Activated naive CD4-positive, alpha-beta T cell treated with anti-CD3 and anti-CD28 coated beads for 36 hours (primary cell): ENCODE measurements at regions not wholly inside any gene's neighbourhood (a gene's known extent, or its start where the extent isn't known, plus 50 kb on each side); places are given as distances from the start of the nearest gene placed in this dataset.

ENCODE experiments used
- CTCF ChIA-PET: fragments of 350-600 bp; sonication (Branson Sonifier 250); formaldehyde crosslinking; loops from one replicate; lab custom pipeline; 2021; ENCODE audit warnings: antibody characterized with exemption; lab: Charles Lee
- DNase-seq: peaks from one replicate; pipeline ENCODE4 v3.0.0-alpha.2; 2020
- H3K27ac Mint-ChIP-seq: one replicate; pipeline ENCODE4 v1.8.0; 2021; ENCODE audit warnings: mild to moderate bottlenecking, mixed read lengths
- H3K27me3 Mint-ChIP-seq: one replicate; pipeline ENCODE4 v1.8.0; 2021; ENCODE audit warnings: low read depth, mixed read lengths
- H3K36me3 Mint-ChIP-seq: one replicate; pipeline ENCODE4 v1.8.0; 2021; ENCODE audit warnings: low read depth, mixed read lengths
- H3K4me1 Mint-ChIP-seq: one replicate; pipeline ENCODE4 v1.8.0; 2021; ENCODE audit warnings: low read depth, mixed read lengths
- H3K4me3 Mint-ChIP-seq: one replicate; pipeline ENCODE4 v1.8.0; 2021; ENCODE audit warnings: mild to moderate bottlenecking, moderate library complexity, mixed read lengths
- H3K9me3 Mint-ChIP-seq: one replicate; pipeline ENCODE4 v1.8.0; 2021; ENCODE audit warnings: mixed read lengths
- intact Hi-C: fragments of 100-400 bp; cut with micrococcal nuclease; formaldehyde crosslinking; loops from one replicate; pipeline ENCODE4 v1.15.1; 2023

GRCh38 chr1:112316254-112316913 is 79.6 kb upstream of the CTTNBP2NL start:
- no peak overlapping the region for H3K4me3 Mint-ChIP-seq
- H3K27ac Mint-ChIP-seq: no peak overlapping the region
- no peak for DNase-seq
- H3K9me3 Mint-ChIP-seq: no peaks in the 10 kb centered on the region
- intact Hi-C loops: no loop called here
- H3K4me1 Mint-ChIP-seq: peaks cover 2% of the 10 kb centered on the region
- H3K27me3 Mint-ChIP-seq: peaks cover 2% of the 10 kb centered on the region
- CTCF ChIA-PET: no interaction called here
- H3K36me3 Mint-ChIP-seq: no peaks in the 10 kb centered on the region

GRCh38 chr1:112317140-112317539 is 78.9 kb upstream of the CTTNBP2NL start:
- H3K4me1 Mint-ChIP-seq: peaks cover 2% of the 10 kb centered on the region
- intact Hi-C loops: no loop called here
- CTCF ChIA-PET: no interaction called here
- no peaks in the 10 kb centered on the region for H3K36me3 Mint-ChIP-seq
- no peak for DNase-seq
- H3K27me3 Mint-ChIP-seq: peaks cover 3% of the 10 kb centered on the region
- no peaks in the 10 kb centered on the region for H3K9me3 Mint-ChIP-seq
- H3K4me3 Mint-ChIP-seq: no peak overlapping the region
- no peak overlapping the region for H3K27ac Mint-ChIP-seq

- peaks cover 4% of the 10 kb centered on the region for H3K27me3 Mint-ChIP-seq
- H3K4me3 Mint-ChIP-seq: no peak overlapping the region
- H3K4me1 Mint-ChIP-seq: peaks cover 2% of the 10 kb centered on the region
- H3K9me3 Mint-ChIP-seq: no peaks in the 10 kb centered on the region
- no peaks in the 10 kb centered on the region for H3K36me3 Mint-ChIP-seq
- no peak for DNase-seq
- H3K27ac Mint-ChIP-seq: no peak overlapping the region
- intact Hi-C loops: no loop called here
- CTCF ChIA-PET: no interaction called here
Measured at GRCh38 chr1:112317611-112318062, 78.4 kb upstream of the CTTNBP2NL start.

- Mint-ChIP-seq H3K4me1 (peaks cover 2% of the 10 kb centered on the region), H3K9me3 (no peaks in the 10 kb centered on the region), H3K4me3 (no peak overlapping the region), H3K27me3 (peaks cover 4% of the 10 kb centered on the region), H3K36me3 (no peaks in the 10 kb centered on the region), H3K27ac (no peak overlapping the region)
- intact Hi-C loops: no loop called here
- CTCF ChIA-PET: interaction anchor here (1.0 kb wide), 1 partner anchor 53 kb away, joined by 3 read pairs; no protein-coding TSS in a partner anchor
- no peak for DNase-seq
Measured at GRCh38 chr1:112318263-112318662, 77.8 kb upstream of the CTTNBP2NL start.

- H3K36me3 Mint-ChIP-seq: no peaks in the 10 kb centered on the region
- H3K9me3 Mint-ChIP-seq: no peaks in the 10 kb centered on the region
- intact Hi-C loops: no loop called here
- CTCF ChIA-PET: interaction anchor here (1.0 kb wide), 1 partner anchor 52 kb away, joined by 3 read pairs; no protein-coding TSS in a partner anchor
- H3K4me3 Mint-ChIP-seq: no peak overlapping the region
- peaks cover 4% of the 10 kb centered on the region for H3K27me3 Mint-ChIP-seq
- H3K4me1 Mint-ChIP-seq: peaks cover 2% of the 10 kb centered on the region
- no peak for DNase-seq
- H3K27ac Mint-ChIP-seq: no peak overlapping the region
Measured at GRCh38 chr1:112318698-112319370, 77.2 kb upstream of the CTTNBP2NL start.

GRCh38 chr1:112319371-112320040 is 76.5 kb upstream of the CTTNBP2NL start:
- intact Hi-C loops: no loop called here
- CTCF ChIA-PET: interaction anchor here (1.0 kb wide), 1 partner anchor 51 kb away, joined by 3 read pairs; no protein-coding TSS in a partner anchor
- Mint-ChIP-seq H3K4me3 (no peak overlapping the region), H3K4me1 (peaks cover 2% of the 10 kb centered on the region), H3K27me3 (peaks cover 4% of the 10 kb centered on the region), H3K36me3 (no peaks in the 10 kb centered on the region), H3K9me3 (no peaks in the 10 kb centered on the region), H3K27ac (no peak overlapping the region)
- DNase-seq: no peak

- Mint-ChIP-seq H3K36me3 (no peaks in the 10 kb centered on the region), H3K27me3 (peaks cover 4% of the 10 kb centered on the region), H3K9me3 (no peaks in the 10 kb centered on the region), H3K4me3 (no peak overlapping the region), H3K27ac (no peak overlapping the region), H3K4me1 (peaks cover 2% of the 10 kb centered on the region)
- intact Hi-C loops: no loop called here
- CTCF ChIA-PET: no interaction called here
- no peak for DNase-seq
Measured at GRCh38 chr1:112320058-112320457, 76.0 kb upstream of the CTTNBP2NL start.

- DNase-seq: no peak
- Mint-ChIP-seq H3K27ac (no peak overlapping the region), H3K4me3 (no peak overlapping the region), H3K27me3 (peaks cover 4% of the 10 kb centered on the region), H3K9me3 (no peaks in the 10 kb centered on the region), H3K36me3 (no peaks in the 10 kb centered on the region), H3K4me1 (peaks cover 2% of the 10 kb centered on the region)
- intact Hi-C loops: no loop called here
- CTCF ChIA-PET: no interaction called here
Measured at GRCh38 chr1:112322018-112322417, 74.0 kb upstream of the CTTNBP2NL start.

GRCh38 chr1:112322983-112323678 is 72.9 kb upstream of the CTTNBP2NL start:
- no peak overlapping the region for H3K4me3 Mint-ChIP-seq
- intact Hi-C loops: no loop called here
- no peaks in the 10 kb centered on the region for H3K9me3 Mint-ChIP-seq
- CTCF ChIA-PET: interaction anchor here (0.9 kb wide), 1 partner anchor 14 kb away, joined by 4 read pairs; no protein-coding TSS in a partner anchor
- H3K27ac Mint-ChIP-seq: no peak overlapping the region
- H3K27me3 Mint-ChIP-seq: peaks cover 4% of the 10 kb centered on the region
- H3K4me1 Mint-ChIP-seq: peaks cover 2% of the 10 kb centered on the region
- H3K36me3 Mint-ChIP-seq: no peaks in the 10 kb centered on the region
- DNase-seq: no peak

- H3K9me3 Mint-ChIP-seq: no peaks in the 10 kb centered on the region
Measured at GRCh38 chr1:112325504-112325903, 70.5 kb upstream of the CTTNBP2NL start.

GRCh38 chr1:112328600-112328999 is 67.4 kb upstream of the CTTNBP2NL start:
- no peak for DNase-seq
- intact Hi-C loops: no loop called here
- no peaks in the 10 kb centered on the region for H3K9me3 Mint-ChIP-seq
- CTCF ChIA-PET: no interaction called here
- no peak overlapping the region for H3K4me3 Mint-ChIP-seq
- H3K27ac Mint-ChIP-seq: no peak overlapping the region
- H3K36me3 Mint-ChIP-seq: no peaks in the 10 kb centered on the region
- H3K27me3 Mint-ChIP-seq: peaks cover 5% of the 10 kb centered on the region
- H3K4me1 Mint-ChIP-seq: no peaks in the 10 kb centered on the region

More at GRCh38 chr1:112325504-112325903, 70.5 kb upstream of the CTTNBP2NL start:
- no peaks in the 10 kb centered on the region for H3K4me1 Mint-ChIP-seq
- H3K27ac Mint-ChIP-seq: no peak overlapping the region
- peaks cover 6% of the 10 kb centered on the region for H3K27me3 Mint-ChIP-seq
- no peaks in the 10 kb centered on the region for H3K36me3 Mint-ChIP-seq
- intact Hi-C loops: no loop called here
- no peak for DNase-seq
- H3K4me3 Mint-ChIP-seq: no peak overlapping the region
- CTCF ChIA-PET: interaction anchor here (1.7 kb wide), 1 partner anchor 44 kb away, joined by 3 read pairs; no protein-coding TSS in a partner anchor
